Hepatocyte (in vitro differentiated cells): ENCODE measurements at regions not wholly inside any gene's neighbourhood (a gene's known extent, or its start where the extent isn't known, plus 50 kb on each side); places are given as distances from the start of the nearest gene placed in this dataset.

Experiments used
- DNase-seq: peaks from one replicate; pipeline ENCODE4 v3.0.0-alpha.2; 2016; ENCODE audit warnings: low spot score
- H2AFZ ChIP-seq: fragments of 200-600 bp; sonication (generic); 2 replicates; pipeline ENCODE4 v1.6.0; 2016; ENCODE audit warnings: antibody characterized with exemption, mild to moderate bottlenecking
- H3K27ac ChIP-seq: fragments of 200-600 bp; sonication (generic); 2 replicates; pipeline ENCODE4 v1.5.1; 2016; ENCODE audit warnings: mild to moderate bottlenecking
- H3K27me3 ChIP-seq: fragments of 200-600 bp; sonication (generic); 2 replicates; pipeline ENCODE4 v1.6.1; 2016
- H3K36me3 ChIP-seq: fragments of 200-600 bp; sonication (generic); replicated peaks from 2 replicates; pipeline ENCODE4 v1.5.1; 2016; ENCODE audit warnings: low read depth; ENCODE audit not compliant: insufficient read depth
- H3K4me1 ChIP-seq: fragments of 200-600 bp; sonication (generic); 2 replicates; pipeline ENCODE4 v1.5.1; 2016; ENCODE audit warnings: mild to moderate bottlenecking, moderate library complexity; ENCODE audit not compliant: insufficient read depth
- H3K4me2 ChIP-seq: fragments of 200-600 bp; sonication (generic); 2 replicates; pipeline ENCODE4 v1.6.0; 2016
- H3K4me3 ChIP-seq: fragments of 200-600 bp; sonication (generic); 2 replicates; pipeline ENCODE4 v1.5.1; 2016; ENCODE audit warnings: mild to moderate bottlenecking
- H3K79me2 ChIP-seq: fragments of 200-600 bp; sonication (generic); 2 replicates; pipeline ENCODE4 v1.6.0; 2017; ENCODE audit warnings: mild to moderate bottlenecking
- H3K9me2 ChIP-seq: fragments of 200-600 bp; sonication (generic); replicated peaks from 2 replicates; pipeline ENCODE4 v1.6.0; 2017; ENCODE audit warnings: mild to moderate bottlenecking; ENCODE audit not compliant: insufficient read depth
- H3K9me3 ChIP-seq: fragments of 200-600 bp; sonication (generic); 2 replicates; pipeline ENCODE4 v1.5.1; 2016; ENCODE audit warnings: low read depth, mild to moderate bottlenecking
- H4K20me1 ChIP-seq: fragments of 200-600 bp; sonication (generic); 2 replicates; pipeline ENCODE4 v1.6.0; 2016; ENCODE audit warnings: mild to moderate bottlenecking; ENCODE audit not compliant: insufficient read depth, poor library complexity, severe bottlenecking
- CTCF ChIP-seq: fragments of 200-600 bp; sonication (generic); IDR thresholded peaks from 2 replicates; pipeline ENCODE4 v1.5.1; 2016; ENCODE audit warnings: antibody characterized with exemption, mild to moderate bottlenecking; ENCODE audit not compliant: poor library complexity
- EZH2 ChIP-seq: fragments of 200-600 bp; sonication (generic); IDR thresholded peaks from 2 replicates; pipeline ENCODE4 v1.6.1; 2016; ENCODE audit warnings: antibody characterized with exemption, mild to moderate bottlenecking, borderline replicate concordance
- EZH2phosphoT487 ChIP-seq: fragments of 200-600 bp; sonication (generic); IDR thresholded peaks from one replicate; pipeline ENCODE4 v1.6.1; 2018; ENCODE audit warnings: antibody characterized with exemption, mild to moderate bottlenecking, low read depth, moderate library complexity; ENCODE audit not compliant: unreplicated experiment, severe bottlenecking
- WGBS: methylation state at CpG from one replicate; pipeline ENCODE4 v1.1.6; 2016; ENCODE audit warnings: low lambda C conversion rate; ENCODE audit errors: missing lambda C conversion rate; 5-methylcytosine and 5-hydroxymethylcytosine counted together

- Histone ChIP-seq H3K27me3 (no peaks in the 10 kb centered on the region), H3K9me3 (no peaks in the 10 kb centered on the region), H3K4me2 (no peak overlapping the region), H3K4me1 (no peaks in the 10 kb centered on the region), H2AFZ (no peak overlapping the region), H3K4me3 (no peak overlapping the region), H3K79me2 (no peaks in the 10 kb centered on the region), H4K20me1 (no peaks in the 10 kb centered on the region), H3K9me2 (no peaks in the 10 kb centered on the region), H3K36me3 (no peaks in the 10 kb centered on the region), H3K27ac (no peak overlapping the region)
- no peak for DNase-seq
- WGBS: 69% methylated on average over 39 of the region's 41 CpGs
- TF ChIP-seq CTCF (no peak), EZH2 (no peak), EZH2phosphoT487 (no peak)
These were observed 51.1 kb upstream of the PPP2R3B start for GRCh38 chrX:437661-438390.

- TF ChIP-seq CTCF (no peak), EZH2phosphoT487 (no peak), EZH2 (no peak)
- Histone ChIP-seq H3K4me1 (no peaks in the 10 kb centered on the region), H3K36me3 (no peaks in the 10 kb centered on the region), H2AFZ (no peak overlapping the region), H4K20me1 (no peaks in the 10 kb centered on the region), H3K27ac (no peak overlapping the region), H3K4me3 (no peak overlapping the region), H3K27me3 (no peaks in the 10 kb centered on the region), H3K9me2 (no peaks in the 10 kb centered on the region), H3K9me3 (no peaks in the 10 kb centered on the region), H3K4me2 (no peak overlapping the region), H3K79me2 (no peaks in the 10 kb centered on the region)
- 96% methylated on average over 7 of the region's 7 CpGs for WGBS
- no peak for DNase-seq
These were observed 52.5 kb upstream of the PPP2R3B start for GRCh38 chrX:439241-439640.

GRCh38 chrX:439719-440118, 53.0 kb upstream of the PPP2R3B start:
- no peaks in the 10 kb centered on the region for H3K4me1 ChIP-seq
- no peaks in the 10 kb centered on the region for H3K79me2 ChIP-seq
- H3K27me3 ChIP-seq: no peaks in the 10 kb centered on the region
- WGBS: 97% methylated on average over 9 of the region's 9 CpGs
- H3K9me3 ChIP-seq: no peaks in the 10 kb centered on the region
- no peak for TF ChIP-seq CTCF
- no peak for TF ChIP-seq EZH2phosphoT487
- no peak for TF ChIP-seq EZH2
- no peak overlapping the region for H2AFZ ChIP-seq
- H3K36me3 ChIP-seq: no peaks in the 10 kb centered on the region
- H4K20me1 ChIP-seq: no peaks in the 10 kb centered on the region
- H3K27ac ChIP-seq: no peak overlapping the region
- no peak overlapping the region for H3K4me3 ChIP-seq
- DNase-seq: no peak
- H3K4me2 ChIP-seq: no peak overlapping the region
- H3K9me2 ChIP-seq: no peaks in the 10 kb centered on the region

GRCh38 chrX:440636-441035, 53.9 kb upstream of the PPP2R3B start:
- H4K20me1 ChIP-seq: no peaks in the 10 kb centered on the region
- H3K9me2 ChIP-seq: no peaks in the 10 kb centered on the region
- H3K27me3 ChIP-seq: no peaks in the 10 kb centered on the region
- no peak overlapping the region for H3K4me3 ChIP-seq
- H3K4me2 ChIP-seq: no peak overlapping the region
- no peaks in the 10 kb centered on the region for H3K36me3 ChIP-seq
- no peaks in the 10 kb centered on the region for H3K4me1 ChIP-seq
- no peak for DNase-seq
- no peaks in the 10 kb centered on the region for H3K9me3 ChIP-seq
- H3K27ac ChIP-seq: no peak overlapping the region
- no peaks in the 10 kb centered on the region for H3K79me2 ChIP-seq
- H2AFZ ChIP-seq: no peak overlapping the region
- 92% methylated on average over 14 of the region's 14 CpGs for WGBS
- TF ChIP-seq CTCF (no peak), EZH2 (no peak), EZH2phosphoT487 (no peak)
